Suprapubic skin (tissue), 4 donors: ENCODE measurements at regions not wholly inside any gene's neighbourhood (a gene's known extent, or its start where the extent isn't known, plus 50 kb on each side); places are given as distances from the start of the nearest gene placed in this dataset.

Experiments
- CTCF ChIP-seq, 2 donors: fragments of 200-600 bp in 1 of 2; fragments of 450-650 bp in 1 of 2; sonication (generic) in 1 of 2; IDR thresholded peaks; one replicate each; pipeline ENCODE4 v1.5.1; 2016 to 2019; ENCODE audit warnings: antibody characterized with exemption in 2 of 2, mild to moderate bottlenecking in 1 of 2, moderate library complexity in 1 of 2
- EP300 ChIP-seq: sonication (generic); formaldehyde crosslinking; IDR thresholded peaks from one replicate; pipeline ENCODE4 v1.6.1; 2017; ENCODE audit warnings: antibody characterized with exemption
- POLR2A ChIP-seq, 2 donors: fragments of 450-650 bp; IDR thresholded peaks; one replicate each; pipeline ENCODE4 v1.6.1; 2017; ENCODE audit warnings: antibody characterized with exemption in 2 of 2, mild to moderate bottlenecking in 2 of 2, moderate library complexity in 2 of 2
- POLR2AphosphoS5 ChIP-seq, 3 donors: sonication (generic); formaldehyde crosslinking; IDR thresholded peaks; one replicate each; pipeline ENCODE4 v1.6.1; 2017; ENCODE audit warnings: antibody characterized with exemption in 3 of 3

GRCh38 chr9:103281126-103281525 lies 286.0 kb downstream of the CYLC2 start:
- TF ChIP-seq CTCF (IDR thresholded peaks at IDR 0.05) (no peak), POLR2A (IDR thresholded peaks at IDR 0.05) (no peak), EP300 (no peak), POLR2AphosphoS5 (IDR thresholded peaks at IDR 0.05) (no peak)
